Uterus (tissue), 2 donors: ENCODE measurements at regions not wholly inside any gene's neighbourhood (a gene's known extent, or its start where the extent isn't known, plus 50 kb on each side); places are given as distances from the start of the nearest gene placed in this dataset.

ENCODE experiments used
- POLR2A ChIP-seq, 2 donors: fragments of 450-650 bp; IDR thresholded peaks; one replicate each; pipeline ENCODE4 v1.6.1; 2016; ENCODE audit warnings: antibody characterized with exemption in 2 of 2, mild to moderate bottlenecking in 1 of 2, moderate library complexity in 1 of 2
- TF ChIP-seq, protein P1 (sequence below), 4 experiments: fragments of 200-600 bp in 2 of 4; fragments of 450-650 bp in 2 of 4; sonication (generic) in 2 of 4; IDR thresholded peaks; one replicate each; pipeline ENCODE4 v1.5.1; 2016 to 2019; ENCODE audit warnings: antibody characterized with exemption in 4 of 4, mild to moderate bottlenecking in 2 of 4, moderate library complexity in 1 of 4

DNA sequence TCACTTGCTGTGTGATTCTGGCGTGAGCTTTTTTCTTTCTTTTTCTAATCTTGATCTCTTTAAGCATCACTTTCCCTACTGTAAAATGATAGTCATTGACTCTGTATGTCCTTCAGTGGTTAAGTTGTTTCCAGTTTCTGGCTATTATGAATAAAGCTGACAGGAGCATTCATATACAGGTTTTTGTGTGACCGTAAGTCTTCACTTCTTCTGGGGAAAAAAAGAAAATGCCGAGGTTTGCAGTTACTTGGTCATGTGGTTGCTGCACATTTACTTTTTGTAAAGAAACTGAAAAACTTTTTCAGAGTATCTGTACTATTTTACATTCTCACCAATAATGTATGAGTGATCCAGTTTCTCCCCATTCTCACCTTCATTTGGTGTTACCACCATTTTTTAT lies 247.4 kb upstream of the RBMS3 start:
- TF ChIP-seq, protein P1, sequence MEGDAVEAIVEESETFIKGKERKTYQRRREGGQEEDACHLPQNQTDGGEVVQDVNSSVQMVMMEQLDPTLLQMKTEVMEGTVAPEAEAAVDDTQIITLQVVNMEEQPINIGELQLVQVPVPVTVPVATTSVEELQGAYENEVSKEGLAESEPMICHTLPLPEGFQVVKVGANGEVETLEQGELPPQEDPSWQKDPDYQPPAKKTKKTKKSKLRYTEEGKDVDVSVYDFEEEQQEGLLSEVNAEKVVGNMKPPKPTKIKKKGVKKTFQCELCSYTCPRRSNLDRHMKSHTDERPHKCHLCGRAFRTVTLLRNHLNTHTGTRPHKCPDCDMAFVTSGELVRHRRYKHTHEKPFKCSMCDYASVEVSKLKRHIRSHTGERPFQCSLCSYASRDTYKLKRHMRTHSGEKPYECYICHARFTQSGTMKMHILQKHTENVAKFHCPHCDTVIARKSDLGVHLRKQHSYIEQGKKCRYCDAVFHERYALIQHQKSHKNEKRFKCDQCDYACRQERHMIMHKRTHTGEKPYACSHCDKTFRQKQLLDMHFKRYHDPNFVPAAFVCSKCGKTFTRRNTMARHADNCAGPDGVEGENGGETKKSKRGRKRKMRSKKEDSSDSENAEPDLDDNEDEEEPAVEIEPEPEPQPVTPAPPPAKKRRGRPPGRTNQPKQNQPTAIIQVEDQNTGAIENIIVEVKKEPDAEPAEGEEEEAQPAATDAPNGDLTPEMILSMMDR (IDR thresholded peaks at IDR 0.05): no peak
- TF ChIP-seq POLR2A (IDR thresholded peaks at IDR 0.05): no peak
